Pancreas (tissue), 10 donors: ENCODE measurements at regions not wholly inside any gene's neighbourhood (a gene's known extent, or its start where the extent isn't known, plus 50 kb on each side); places are given as distances from the start of the nearest gene placed in this dataset.
A peak's percentile ranks its signal among the peaks of the same experiment; 100 is the strongest.
"Not testable (repeated sequence)": the region's sequence is repeated elsewhere in the genome, so short reads cannot be mapped to it uniquely, and the experiment has no call there.

Experiments used
- ATAC-seq, 4 donors: fragments of 200-7000 bp; cut with Tn5 transposase; one replicate each; pipeline versions ENCODE4 v1.8.0 to v1.9.1; 2020; ENCODE audit warnings: mild to moderate bottlenecking in 4 of 4, moderate library complexity in 4 of 4
- DNase-seq, 6 donors: peaks; one replicate each; pipeline ENCODE4 v3.0.0-alpha.2; 2020
- FAIRE-seq: peaks from 2 replicates; lab custom pipeline; 2012; peaks lifted over from hg19 to GRCh38; lab: Jason Lieb, UNC
- H3K27ac ChIP-seq, 4 donors: fragments of 200-600 bp; sonication (generic); 1 replicate in 3 of 4; 2 replicates in 1 of 4; pipeline versions ENCODE4 v1.5.0 to v1.8.0; 2020
- H3K27me3 ChIP-seq, 4 donors: fragments of 200-600 bp; one replicate each; pipeline ENCODE4 v1.8.0; 2021
- H3K36me3 ChIP-seq, 3 donors: fragments of 200-600 bp; sonication (generic) in 1 of 3; one replicate each; pipeline versions ENCODE4 v1.5.0 to v1.8.0; 2020 to 2021
- H3K4me1 ChIP-seq, 3 donors: fragments of 200-600 bp; one replicate each; pipeline ENCODE4 v1.8.0; 2021
- H3K4me3 ChIP-seq, 4 donors: fragments of 200-600 bp; sonication (generic) in 2 of 4; one replicate each; pipeline versions ENCODE4 v1.5.0 to v1.8.0; 2020 to 2021
- H3K9me3 ChIP-seq, 4 donors: fragments of 200-600 bp; one replicate each; pipeline ENCODE4 v1.8.0; 2021
- CTCF ChIP-seq, 4 donors: fragments of 200-600 bp; sonication (generic) in 3 of 4; IDR thresholded peaks; one replicate each; pipeline versions ENCODE4 v1.5.0 to v1.8.0; 2021; ENCODE audit warnings: antibody characterized with exemption in 4 of 4
- WGBS, 2 donors: extraction: QIAGEN DNeasy Blood & Tissue Kit; methylation state at CpG; one replicate each; pipeline ENCODE4 v1.1.7; 2013; 5-methylcytosine and 5-hydroxymethylcytosine counted together
- intact Hi-C, 3 donors: fragments of 100-400 bp; cut with DNase I; formaldehyde crosslinking; loops; one replicate each; pipeline versions ENCODE4 v1.11.1 to v1.14.2; 2022
- donor health status: healthy with polysubstance abuse.
- donor health status: DM: no; HTN: no; CAD: no; lungs with moderate emphysema.
- donor health status: DM: no; HTN: no; CAD: no.
- donor health status: control.
- donor health status: control.
- donor health status: Bipolar disorder and iron deficiency.
- donor health status: DM: yes; HTN: yes; CAD: no.
- donor health status: DM: no; HTN: no; CAD: no.
- donor health status: DM: no; HTN: no; CAD: no.
- donor health status: DM: yes; HTN: yes; CAD: no.

GRCh38 chr5:99032234-99033013 is 103.6 kb upstream of the CHD1 start:
- peak in 3 of 4 donors; percentile 45 to 56 (median 56) for TF ChIP-seq CTCF (IDR thresholded peaks at IDR 0.05)
- WGBS, 2 donors: 32 to 37% methylated on average over 7 of the region's 7 CpGs
- no peaks in the 10 kb centered on the region for H3K9me3 ChIP-seq
- ATAC-seq (peak; percentile 85 to 95 (median 94)), FAIRE-seq (peak; percentile 82), DNase-seq (peak in 3 of 6 donors; percentile 54 to 72 (median 61))
- H3K4me3 ChIP-seq: peak overlapping the region in 1 of 4 donors; percentile 30
- no peaks in the 10 kb centered on the region for H3K27me3 ChIP-seq
- peaks cover 0 to 13% (median 8%) of the 10 kb centered on the region in 3 donors for H3K4me1 ChIP-seq
- intact Hi-C loops: loop anchor here in 2 of 3 donors (5.0 kb wide), 1 partner anchor 125 kb away; no protein-coding TSS in a partner anchor
- no peaks in the 10 kb centered on the region for H3K36me3 ChIP-seq
- peak overlapping the region in 2 of 4 donors; percentile 34 to 51 for H3K27ac ChIP-seq

GRCh38 chr5:99030906-99031440 is 102.2 kb upstream of the CHD1 start:
- H3K36me3 ChIP-seq: no peaks in the 10 kb centered on the region
- H3K9me3 ChIP-seq: no peaks in the 10 kb centered on the region
- no peak for TF ChIP-seq CTCF (IDR thresholded peaks at IDR 0.05)
- H3K4me1 ChIP-seq: peaks cover 4 to 28% (median 16%) of the 10 kb centered on the region in 3 donors
- no peaks in the 10 kb centered on the region for H3K27me3 ChIP-seq
- intact Hi-C loops: loop anchor here in 2 of 3 donors (5.0 kb wide), 1 partner anchor 124 kb away; no protein-coding TSS in a partner anchor
- H3K4me3 ChIP-seq: no peak overlapping the region
- FAIRE-seq (no peak), ATAC-seq (no peak), DNase-seq (no peak)
- H3K27ac ChIP-seq: no peak overlapping the region

GRCh38 chr5:99029172-99029571 is 100.4 kb upstream of the CHD1 start:
- Histone ChIP-seq H3K27ac (no peak overlapping the region), H3K36me3 (no peaks in the 10 kb centered on the region), H3K4me1 (peaks cover 19 to 43% (median 28%) of the 10 kb centered on the region in 3 donors), H3K4me3 (no peak overlapping the region), H3K9me3 (no peaks in the 10 kb centered on the region), H3K27me3 (no peaks in the 10 kb centered on the region)
- DNase-seq (no peak), ATAC-seq (no peak), FAIRE-seq (no peak)
- no peak for TF ChIP-seq CTCF (IDR thresholded peaks at IDR 0.05)
- intact Hi-C loops: loop anchor here in 1 of 3 donors (10.0 kb wide), 1 partner anchor 94 kb away; no protein-coding TSS in a partner anchor
- WGBS, 2 donors: 87 to 93% methylated on average over 1 of the region's 1 CpG

- H3K27me3 ChIP-seq, DNase-seq, H3K27ac ChIP-seq, H3K9me3 ChIP-seq, FAIRE-seq, ATAC-seq, H3K36me3 ChIP-seq, H3K4me3 ChIP-seq: not testable (repeated sequence)
- H3K4me1 ChIP-seq: peaks cover 19 to 38% (median 21%) of the 10 kb centered on the region in 3 donors
- 93 to 98% methylated on average over 6 of the region's 6 CpGs for WGBS, 2 donors
- intact Hi-C loops: loop anchor here in 1 of 3 donors (10.0 kb wide), 1 partner anchor 93 kb away; no protein-coding TSS in a partner anchor
These were observed 99.4 kb upstream of the CHD1 start for GRCh38 chr5:99028170-99028569.

DNA sequence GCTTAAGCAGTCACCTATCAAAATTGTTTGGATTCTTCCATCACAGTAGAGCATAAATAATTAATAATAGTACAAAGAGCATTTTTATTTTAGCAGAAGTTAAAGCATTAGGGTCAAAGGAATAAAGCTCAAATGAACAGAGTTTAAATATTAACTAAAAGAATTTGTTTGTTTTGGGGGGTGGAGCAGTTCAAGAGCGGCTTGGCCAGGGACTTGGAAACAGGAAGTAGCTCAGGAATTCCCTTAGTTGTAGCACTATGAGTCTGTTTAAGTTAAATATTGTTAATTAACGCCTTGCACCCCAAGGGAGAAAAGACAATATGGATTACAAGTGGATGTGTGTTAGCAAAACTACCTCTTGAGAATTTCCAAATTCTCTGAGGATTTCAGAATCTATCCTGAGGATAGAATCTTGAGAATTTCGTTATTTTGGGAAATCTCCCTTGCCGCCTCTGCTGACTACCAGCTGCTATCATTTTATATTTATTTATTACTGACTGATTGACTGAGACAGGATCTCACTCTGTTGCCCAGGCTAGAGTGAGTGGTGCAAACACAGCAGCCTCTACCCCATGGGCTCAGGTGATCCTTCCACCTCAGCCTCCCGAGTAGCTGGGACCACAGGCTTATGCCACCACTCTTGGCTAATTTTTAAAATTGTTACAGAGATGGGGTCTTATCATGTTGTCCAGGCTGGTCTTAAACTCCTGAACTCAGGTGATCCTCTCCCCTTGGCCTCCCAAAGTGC is 96.7 kb upstream of the CHD1 start:
- Histone ChIP-seq H3K36me3 (no peaks in the 10 kb centered on the region), H3K27ac (peak overlapping the region; percentile 20 to 74 (median 45)), H3K4me3 (peak overlapping the region in 1 of 4 donors; percentile 4), H3K9me3 (no peaks in the 10 kb centered on the region), H3K27me3 (no peaks in the 10 kb centered on the region), H3K4me1 (peaks cover 19 to 33% (median 20%) of the 10 kb centered on the region in 3 donors)
- ATAC-seq (peak; percentile 89 to 95 (median 92)), DNase-seq (peak in 4 of 6 donors; percentile 33 to 54 (median 52)), FAIRE-seq (peak; percentile 63)
- 25 to 27% methylated on average over 5 of the region's 5 CpGs for WGBS, 2 donors
- intact Hi-C loops: loop anchor here in 1 of 3 donors (10.0 kb wide), 1 partner anchor 91 kb away; no protein-coding TSS in a partner anchor
- no peak for TF ChIP-seq CTCF (IDR thresholded peaks at IDR 0.05)
